IgD-negative memory B cell (primary cell): ENCODE measurements at regions not wholly inside any gene's neighbourhood (a gene's known extent, or its start where the extent isn't known, plus 50 kb on each side); places are given as distances from the start of the nearest gene placed in this dataset.

ENCODE experiments used
- H3K27ac Mint-ChIP-seq, 3 donors: one replicate each; pipeline ENCODE4 v1.8.0; 2020 to 2022; ENCODE audit warnings: mild to moderate bottlenecking in 3 of 3, mixed read lengths in 3 of 3, moderate library complexity in 1 of 3
- H3K27me3 Mint-ChIP-seq: one replicate; pipeline ENCODE4 v1.8.0; 2021; ENCODE audit warnings: mixed read lengths
- H3K36me3 Mint-ChIP-seq: one replicate; pipeline ENCODE4 v1.8.0; 2020; ENCODE audit warnings: mild to moderate bottlenecking, mixed read lengths
- H3K4me1 Mint-ChIP-seq, 3 donors: one replicate each; pipeline ENCODE4 v1.8.0; 2020 to 2022; ENCODE audit warnings: mixed read lengths in 3 of 3, mild to moderate bottlenecking in 1 of 3
- H3K4me3 Mint-ChIP-seq, 4 donors: one replicate each; pipeline ENCODE4 v1.8.0; 2020 to 2022; ENCODE audit warnings: mild to moderate bottlenecking in 4 of 4, mixed read lengths in 4 of 4, moderate library complexity in 3 of 4
- H3K9me3 Mint-ChIP-seq, 3 donors: one replicate each; pipeline ENCODE4 v1.8.0; 2020 to 2021; ENCODE audit warnings: mixed read lengths in 3 of 3, mild to moderate bottlenecking in 1 of 3

GRCh38 chr13:84985860-84986259, 813.4 kb downstream of the SLITRK6 start:
- Mint-ChIP-seq H3K4me1 (no peaks in the 10 kb centered on the region), H3K9me3 (peaks cover 0 to 9% (median 2%) of the 10 kb centered on the region in 3 donors), H3K27me3 (no peaks in the 10 kb centered on the region), H3K27ac (no peak overlapping the region), H3K4me3 (no peak overlapping the region), H3K36me3 (no peaks in the 10 kb centered on the region)

GRCh38 chr13:84983321-84983720, 815.9 kb downstream of the SLITRK6 start:
- H3K4me1 Mint-ChIP-seq = no peaks in the 10 kb centered on the region
- H3K9me3 Mint-ChIP-seq = peaks cover 0 to 4% (median 0%) of the 10 kb centered on the region in 3 donors
- no peaks in the 10 kb centered on the region for H3K36me3 Mint-ChIP-seq
- H3K27me3 Mint-ChIP-seq = no peaks in the 10 kb centered on the region
- no peak overlapping the region for H3K4me3 Mint-ChIP-seq
- H3K27ac Mint-ChIP-seq = no peak overlapping the region

GRCh38 chr13:84980571-84980970, 818.6 kb downstream of the SLITRK6 start:
- Mint-ChIP-seq H3K4me3 (no peak overlapping the region), H3K27ac (no peak overlapping the region), H3K4me1 (no peaks in the 10 kb centered on the region), H3K36me3 (no peaks in the 10 kb centered on the region), H3K9me3 (peaks cover 0 to 4% (median 0%) of the 10 kb centered on the region in 3 donors), H3K27me3 (no peaks in the 10 kb centered on the region)

- no peaks in the 10 kb centered on the region for H3K9me3 Mint-ChIP-seq
- no peaks in the 10 kb centered on the region for H3K4me1 Mint-ChIP-seq
- no peak overlapping the region for H3K4me3 Mint-ChIP-seq
Observed at GRCh38 chr13:84978851-84979250, 820.4 kb downstream of the SLITRK6 start.

GRCh38 chr13:84973661-84974060, 825.6 kb downstream of the SLITRK6 start:
- no peaks in the 10 kb centered on the region for H3K4me1 Mint-ChIP-seq
- H3K4me3 Mint-ChIP-seq = peak overlapping the region in 1 of 4 donors; percentile 61
- no peaks in the 10 kb centered on the region for H3K27me3 Mint-ChIP-seq
- peaks cover 0 to 4% (median 0%) of the 10 kb centered on the region in 3 donors for H3K9me3 Mint-ChIP-seq
- H3K27ac Mint-ChIP-seq = no peak overlapping the region
- H3K36me3 Mint-ChIP-seq = no peaks in the 10 kb centered on the region

More at GRCh38 chr13:84978851-84979250, 820.4 kb downstream of the SLITRK6 start:
- Mint-ChIP-seq H3K27ac (no peak overlapping the region), H3K27me3 (no peaks in the 10 kb centered on the region), H3K36me3 (no peaks in the 10 kb centered on the region)

GRCh38 chr13:84972907-84973306, 826.3 kb downstream of the SLITRK6 start:
- peaks cover 0 to 4% (median 0%) of the 10 kb centered on the region in 3 donors for H3K9me3 Mint-ChIP-seq
- H3K27me3 Mint-ChIP-seq = no peaks in the 10 kb centered on the region
- no peaks in the 10 kb centered on the region for H3K36me3 Mint-ChIP-seq
- no peak overlapping the region for H3K27ac Mint-ChIP-seq
- H3K4me3 Mint-ChIP-seq = peak overlapping the region in 1 of 4 donors; percentile 61
- no peaks in the 10 kb centered on the region for H3K4me1 Mint-ChIP-seq

GRCh38 chr13:84962849-84963248, 836.4 kb downstream of the SLITRK6 start:
- Mint-ChIP-seq H3K4me1 (no peaks in the 10 kb centered on the region), H3K27ac (no peak overlapping the region), H3K27me3 (no peaks in the 10 kb centered on the region), H3K9me3 (peaks cover 0 to 5% (median 2%) of the 10 kb centered on the region in 3 donors), H3K36me3 (no peaks in the 10 kb centered on the region), H3K4me3 (no peak overlapping the region)

GRCh38 chr13:84962141-84962750, 837.0 kb downstream of the SLITRK6 start:
- Mint-ChIP-seq H3K27ac (no peak overlapping the region), H3K9me3 (peaks cover 0 to 9% (median 2%) of the 10 kb centered on the region in 3 donors), H3K27me3 (no peaks in the 10 kb centered on the region), H3K36me3 (no peaks in the 10 kb centered on the region), H3K4me1 (no peaks in the 10 kb centered on the region), H3K4me3 (peak overlapping the region in 1 of 4 donors; percentile 79)

GRCh38 chr13:84961023-84961422, 838.2 kb downstream of the SLITRK6 start:
- Mint-ChIP-seq H3K27ac (no peak overlapping the region), H3K36me3 (no peaks in the 10 kb centered on the region), H3K27me3 (no peaks in the 10 kb centered on the region), H3K9me3 (peaks cover 0 to 9% (median 2%) of the 10 kb centered on the region in 3 donors), H3K4me1 (no peaks in the 10 kb centered on the region), H3K4me3 (no peak overlapping the region)

GRCh38 chr13:84959818-84960217, 839.4 kb downstream of the SLITRK6 start:
- peaks cover 0 to 9% (median 2%) of the 10 kb centered on the region in 3 donors for H3K9me3 Mint-ChIP-seq
- no peaks in the 10 kb centered on the region for H3K4me1 Mint-ChIP-seq
- no peak overlapping the region for H3K27ac Mint-ChIP-seq
- H3K36me3 Mint-ChIP-seq = no peaks in the 10 kb centered on the region
- H3K27me3 Mint-ChIP-seq = no peaks in the 10 kb centered on the region
- no peak overlapping the region for H3K4me3 Mint-ChIP-seq

GRCh38 chr13:84954636-84955035, 844.6 kb downstream of the SLITRK6 start:
- Mint-ChIP-seq H3K36me3 (no peaks in the 10 kb centered on the region), H3K27me3 (no peaks in the 10 kb centered on the region), H3K9me3 (peaks cover 0 to 29% (median 5%) of the 10 kb centered on the region in 3 donors), H3K4me3 (no peak overlapping the region), H3K27ac (no peak overlapping the region), H3K4me1 (no peaks in the 10 kb centered on the region)

- Mint-ChIP-seq H3K4me3 (no peak overlapping the region), H3K27ac (no peak overlapping the region)
Observed at GRCh38 chr13:84951128-84951527, 848.1 kb downstream of the SLITRK6 start.

GRCh38 chr13:84946192-84946591, 853.0 kb downstream of the SLITRK6 start:
- H3K27me3 Mint-ChIP-seq = no peaks in the 10 kb centered on the region
- no peak overlapping the region for H3K27ac Mint-ChIP-seq
- peaks cover 4 to 30% (median 9%) of the 10 kb centered on the region in 3 donors for H3K9me3 Mint-ChIP-seq
- no peaks in the 10 kb centered on the region for H3K36me3 Mint-ChIP-seq
- H3K4me1 Mint-ChIP-seq = no peaks in the 10 kb centered on the region
- no peak overlapping the region for H3K4me3 Mint-ChIP-seq

More at GRCh38 chr13:84951128-84951527, 848.1 kb downstream of the SLITRK6 start:
- Mint-ChIP-seq H3K4me1 (no peaks in the 10 kb centered on the region), H3K36me3 (no peaks in the 10 kb centered on the region), H3K27me3 (no peaks in the 10 kb centered on the region), H3K9me3 (peaks cover 2 to 36% (median 9%) of the 10 kb centered on the region in 3 donors)

GRCh38 chr13:84940798-84941197, 858.4 kb downstream of the SLITRK6 start:
- Mint-ChIP-seq H3K36me3 (no peaks in the 10 kb centered on the region), H3K4me1 (no peaks in the 10 kb centered on the region), H3K4me3 (no peak overlapping the region)

GRCh38 chr13:84940167-84940566, 859.1 kb downstream of the SLITRK6 start:
- Mint-ChIP-seq H3K9me3 (peaks cover 2 to 5% (median 3%) of the 10 kb centered on the region in 3 donors), H3K36me3 (no peaks in the 10 kb centered on the region), H3K4me3 (no peak overlapping the region), H3K27me3 (no peaks in the 10 kb centered on the region), H3K27ac (no peak overlapping the region), H3K4me1 (no peaks in the 10 kb centered on the region)

More at GRCh38 chr13:84940798-84941197, 858.4 kb downstream of the SLITRK6 start:
- peaks cover 2 to 5% (median 3%) of the 10 kb centered on the region in 3 donors for H3K9me3 Mint-ChIP-seq
- no peak overlapping the region for H3K27ac Mint-ChIP-seq
- no peaks in the 10 kb centered on the region for H3K27me3 Mint-ChIP-seq

- Mint-ChIP-seq H3K36me3 (no peaks in the 10 kb centered on the region), H3K4me1 (no peaks in the 10 kb centered on the region), H3K9me3 (peaks cover 0 to 8% (median 7%) of the 10 kb centered on the region in 3 donors), H3K27me3 (no peaks in the 10 kb centered on the region), H3K27ac (no peak overlapping the region), H3K4me3 (no peak overlapping the region)
Observed at GRCh38 chr13:84934911-84935310, 864.3 kb downstream of the SLITRK6 start.
